NCI-H510A treated with DMSO at 0.1 percent for 48 hours (cell line): ENCODE measurements at regions not wholly inside any gene's neighbourhood (a gene's known extent, or its start where the extent isn't known, plus 50 kb on each side); places are given as distances from the start of the nearest gene placed in this dataset.
A peak's percentile ranks its signal among the peaks of the same experiment; 100 is the strongest.

ENCODE experiments used
- DNase-seq: peaks from one replicate; lab custom pipeline; 2025; lab: John Stamatoyannopoulos, UW

DNA sequence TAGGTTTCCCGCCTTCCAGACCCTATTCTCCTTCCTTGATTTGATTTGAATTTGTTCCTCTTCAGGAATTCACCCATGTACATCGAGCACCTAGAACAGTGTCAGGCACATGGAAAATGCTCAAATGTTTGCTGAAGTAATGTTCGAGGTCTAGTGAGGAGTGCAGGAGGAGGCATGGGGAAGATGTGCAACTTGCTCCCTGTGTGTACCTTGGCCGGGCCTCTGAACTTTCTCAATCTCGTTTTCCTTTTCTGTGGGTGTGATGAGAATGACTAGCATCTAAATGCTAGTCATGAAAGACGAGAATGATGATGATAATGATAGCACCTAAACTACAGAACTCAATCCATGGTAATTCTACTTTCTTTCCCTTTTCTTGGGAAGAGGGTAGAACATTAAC is 279.1 kb upstream of the PLET1 start:
- no peak for DNase-seq

DNA sequence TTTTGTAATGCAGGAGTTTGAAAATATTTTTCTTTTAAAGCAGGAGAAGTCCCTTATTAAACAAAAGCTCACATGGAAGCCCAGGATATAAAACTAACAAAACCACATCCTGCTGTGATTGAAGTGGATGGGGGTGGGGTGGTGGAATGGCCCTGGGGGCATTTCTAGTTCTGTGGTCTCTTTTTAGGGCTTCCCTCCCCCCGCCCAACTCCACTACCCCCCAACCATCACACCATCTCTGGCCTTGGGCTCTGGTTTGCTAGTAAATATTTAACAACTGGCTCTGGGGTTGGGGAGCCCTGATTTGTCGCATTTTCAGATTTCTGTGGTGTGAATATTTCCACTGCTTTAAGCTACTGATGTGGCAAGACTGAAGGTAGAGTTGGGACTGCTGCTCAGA is 279.6 kb upstream of the PLET1 start:
- DNase-seq: no peak

DNA sequence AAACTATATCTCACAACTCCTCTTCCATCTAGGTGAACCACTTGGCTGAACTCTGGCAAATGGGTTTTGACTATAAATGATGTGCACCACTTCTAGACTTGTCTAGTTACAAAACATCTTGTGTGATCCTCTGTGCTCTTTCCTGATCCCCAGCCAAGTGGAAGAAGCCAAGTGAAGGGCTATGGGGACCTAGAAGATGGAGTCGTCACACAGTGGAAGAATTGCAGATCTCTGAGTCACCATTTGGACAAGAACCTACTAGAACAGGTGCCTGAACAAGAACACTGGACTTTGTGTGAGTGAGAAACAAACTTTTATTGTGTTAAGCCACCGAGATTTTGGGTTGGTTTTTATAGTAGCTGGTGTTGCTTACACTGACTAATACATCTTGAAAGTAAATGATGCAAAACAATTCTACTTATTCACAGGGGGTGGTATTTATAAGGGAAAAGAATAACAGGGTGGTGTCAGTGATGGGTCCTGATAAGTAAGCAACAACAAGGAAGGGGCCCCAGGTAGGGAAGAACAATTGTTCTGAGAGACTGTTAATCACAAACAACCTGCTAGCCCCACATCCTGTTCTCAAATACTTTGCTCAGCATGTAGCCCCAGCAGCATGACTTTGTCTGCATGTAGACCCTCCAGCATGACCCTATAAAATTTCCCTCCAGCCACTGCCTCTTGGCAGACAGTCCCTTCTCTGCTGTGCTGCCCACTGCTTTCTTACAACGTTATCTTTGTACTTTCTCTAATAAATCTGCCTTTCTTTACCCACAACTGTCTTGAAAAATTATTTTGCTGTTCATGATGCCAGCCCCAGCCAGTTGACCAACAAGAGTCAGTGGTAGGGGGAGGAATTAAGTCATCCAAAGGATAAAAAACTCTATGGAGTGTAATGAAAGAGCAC is 280.7 kb upstream of the PLET1 start:
- no peak for DNase-seq

GRCh38 chr11:112542479-112542878 is 281.8 kb upstream of the PLET1 start:
- DNase-seq: no peak

GRCh38 chr11:112543390-112543789 is 282.7 kb upstream of the PLET1 start:
- DNase-seq: no peak

DNA sequence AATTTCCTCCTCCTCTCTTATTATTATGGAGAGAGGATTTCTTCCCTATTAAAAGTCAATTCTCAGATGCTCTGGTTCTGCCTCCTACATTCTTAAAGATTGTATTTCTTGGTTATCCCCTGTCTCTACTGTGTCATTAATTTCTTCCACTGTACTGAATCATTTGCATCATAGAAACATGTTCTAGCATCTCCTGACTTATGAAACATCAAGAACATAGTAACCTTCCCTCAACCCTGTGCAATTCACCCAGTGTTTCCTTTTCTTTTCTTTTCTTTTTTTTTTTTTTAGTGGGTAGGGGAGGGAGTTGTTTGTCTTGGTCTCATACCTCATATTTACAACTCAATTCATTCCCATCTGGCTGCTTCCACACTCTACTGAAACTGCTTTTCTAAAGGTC is 288.0 kb upstream of the PLET1 start:
- DNase-seq: no peak

DNA sequence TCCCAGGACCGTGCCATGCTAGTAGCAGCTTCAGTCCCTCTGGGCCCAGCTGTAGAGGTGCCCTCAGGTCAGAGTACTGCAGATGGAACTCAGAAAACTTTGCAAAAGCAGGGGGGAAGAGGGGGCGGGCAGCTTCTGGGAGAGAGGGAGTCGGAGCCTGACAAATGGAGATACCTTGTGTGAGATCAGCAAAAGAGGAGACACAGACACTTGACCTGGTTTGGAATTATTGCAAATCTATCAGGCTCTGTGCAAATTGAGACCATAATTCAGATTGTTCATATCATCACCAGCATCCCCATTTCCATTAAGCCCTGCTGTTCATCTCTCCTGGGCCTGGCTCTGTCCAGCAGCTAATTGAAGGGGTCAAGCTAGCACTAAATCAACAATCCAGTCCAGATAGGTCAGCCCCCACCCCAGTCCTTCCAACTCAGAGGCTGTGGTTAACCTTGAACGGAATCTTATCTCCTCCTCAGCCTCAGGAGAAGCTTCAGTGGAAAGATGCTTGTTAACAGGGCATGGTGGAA is 292.6 kb upstream of the PLET1 start:
- no peak for DNase-seq

- no peak for DNase-seq
Measured at GRCh38 chr11:112554586-112554985, 293.9 kb upstream of the PLET1 start.

GRCh38 chr11:112555491-112556364 is 295.1 kb upstream of the PLET1 start:
- peak; percentile 25 for DNase-seq

- DNase-seq: no peak
Measured at GRCh38 chr11:112558691-112559090, 298.0 kb upstream of the PLET1 start.

DNA sequence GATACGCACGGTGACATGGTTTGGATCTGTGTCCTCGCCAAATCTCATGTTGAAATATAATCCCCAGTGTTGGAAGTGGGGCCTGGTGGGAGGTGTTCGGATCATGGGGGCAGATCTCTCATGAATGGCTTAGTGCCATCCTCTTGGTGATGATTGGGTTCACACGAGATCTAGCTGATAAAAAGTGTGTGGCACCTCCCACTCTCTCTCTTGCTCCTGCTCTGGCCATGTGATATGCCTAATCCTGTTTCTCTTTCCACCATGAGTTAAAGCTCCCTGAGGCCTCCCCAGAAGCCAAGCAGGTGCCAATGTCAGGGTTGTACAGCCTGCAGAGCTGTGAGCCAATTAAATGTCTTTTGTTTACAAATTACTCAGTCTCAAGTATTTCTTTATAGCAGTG is 303.1 kb upstream of the PLET1 start:
- DNase-seq: no peak

- DNase-seq: peak; percentile 7
Measured at GRCh38 chr11:112564228-112564955, 303.7 kb upstream of the PLET1 start.

DNA sequence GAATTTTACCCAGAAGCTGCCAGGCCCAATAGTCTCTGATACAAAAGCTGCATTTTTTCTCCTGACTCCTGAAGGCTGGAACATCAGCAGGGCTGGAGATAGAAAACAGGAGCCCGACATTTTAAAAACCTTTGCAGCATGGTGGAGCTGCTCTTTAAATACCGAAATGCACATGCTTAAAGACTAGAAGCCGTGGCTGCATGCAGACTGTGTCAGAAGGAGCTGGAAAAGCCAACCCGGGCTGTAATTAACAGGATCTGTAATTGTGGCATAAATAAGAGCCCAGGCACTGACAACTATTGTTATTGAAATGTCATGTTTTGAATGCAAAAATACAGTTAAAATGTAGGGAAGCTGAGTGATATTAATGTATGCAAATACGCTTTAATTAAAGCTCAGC is 304.9 kb upstream of the PLET1 start:
- DNase-seq: no peak

- DNase-seq: no peak
Measured at GRCh38 chr11:112566124-112566523, 305.5 kb upstream of the PLET1 start.

- no peak for DNase-seq
Measured at GRCh38 chr11:112570333-112570732, 309.7 kb upstream of the PLET1 start.

DNA sequence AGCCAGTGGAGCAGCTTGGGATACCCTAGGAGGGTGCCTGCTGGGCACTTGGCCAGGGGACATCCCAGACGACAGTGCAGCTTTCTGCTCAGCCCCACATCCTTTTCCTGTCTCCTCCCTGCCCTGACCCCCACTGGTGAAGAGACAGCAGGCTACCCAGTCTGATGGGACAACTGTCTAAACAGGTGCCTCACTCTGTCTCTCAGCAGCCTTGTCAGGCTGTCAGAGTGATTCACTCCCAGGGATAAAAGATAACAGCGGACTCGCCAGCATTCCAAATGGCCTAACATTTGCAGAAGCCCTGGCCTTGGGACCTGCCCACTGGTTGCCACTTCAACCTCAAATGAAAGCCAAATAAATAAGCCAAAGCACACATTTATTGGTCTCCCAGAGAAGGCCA is 318.6 kb upstream of the PLET1 start:
- DNase-seq: no peak

DNA sequence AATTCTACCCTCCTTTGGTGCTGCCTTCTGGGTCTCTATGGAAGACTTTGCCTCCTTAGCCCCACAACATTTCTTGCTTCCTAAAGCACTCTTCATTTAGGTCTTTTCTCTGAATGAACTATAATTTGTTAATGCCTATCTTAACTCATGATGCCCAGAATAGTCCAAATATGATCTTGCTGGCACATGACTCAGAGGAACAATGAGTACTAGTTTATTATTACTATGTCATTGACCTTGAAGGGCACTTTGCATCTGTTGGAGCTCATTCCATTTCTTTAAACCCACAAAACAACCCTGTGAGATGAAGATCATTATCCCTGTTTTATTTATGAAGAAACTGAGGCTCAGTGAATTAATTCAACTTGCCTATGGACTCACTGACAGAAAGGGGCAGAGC is 320.2 kb upstream of the PLET1 start:
- no peak for DNase-seq

DNA sequence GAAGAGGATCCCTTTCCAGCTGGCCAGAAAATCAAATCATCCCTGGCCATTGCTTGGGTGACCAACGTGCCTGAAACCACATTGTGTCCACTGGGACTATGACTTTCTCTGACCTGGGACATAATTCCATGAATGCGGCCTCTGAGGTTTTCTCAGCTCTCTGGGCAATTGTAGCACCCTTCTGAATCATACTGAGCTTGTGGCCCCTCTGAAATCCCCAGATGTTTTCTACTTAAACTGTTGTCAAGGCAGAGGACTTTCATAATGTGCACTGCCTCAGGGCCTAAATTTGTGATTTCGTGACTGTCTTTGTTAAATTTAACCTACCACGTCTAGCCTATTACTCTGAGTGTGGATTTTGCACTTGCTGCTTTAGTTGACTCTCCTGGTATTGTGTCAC is 321.1 kb upstream of the PLET1 start:
- DNase-seq: no peak

DNA sequence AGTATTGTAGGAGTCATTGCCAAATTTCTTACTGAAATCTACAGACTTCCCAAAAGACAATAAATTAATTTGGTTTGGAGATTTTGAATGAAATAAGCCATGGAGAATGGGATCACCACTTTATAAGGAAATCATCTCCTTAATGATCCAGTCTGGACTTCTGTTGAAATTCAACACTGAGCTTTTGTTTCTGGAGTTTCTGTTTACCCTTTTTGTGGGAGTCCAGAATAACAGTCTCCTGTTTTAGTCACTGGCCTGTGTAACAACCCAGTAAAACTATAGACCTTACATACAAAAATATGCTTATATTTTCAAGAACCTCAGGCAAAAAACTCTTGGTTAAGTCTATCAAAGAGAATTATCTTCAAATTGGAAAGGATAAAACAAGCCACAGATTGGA is 321.7 kb upstream of the PLET1 start:
- no peak for DNase-seq

DNA sequence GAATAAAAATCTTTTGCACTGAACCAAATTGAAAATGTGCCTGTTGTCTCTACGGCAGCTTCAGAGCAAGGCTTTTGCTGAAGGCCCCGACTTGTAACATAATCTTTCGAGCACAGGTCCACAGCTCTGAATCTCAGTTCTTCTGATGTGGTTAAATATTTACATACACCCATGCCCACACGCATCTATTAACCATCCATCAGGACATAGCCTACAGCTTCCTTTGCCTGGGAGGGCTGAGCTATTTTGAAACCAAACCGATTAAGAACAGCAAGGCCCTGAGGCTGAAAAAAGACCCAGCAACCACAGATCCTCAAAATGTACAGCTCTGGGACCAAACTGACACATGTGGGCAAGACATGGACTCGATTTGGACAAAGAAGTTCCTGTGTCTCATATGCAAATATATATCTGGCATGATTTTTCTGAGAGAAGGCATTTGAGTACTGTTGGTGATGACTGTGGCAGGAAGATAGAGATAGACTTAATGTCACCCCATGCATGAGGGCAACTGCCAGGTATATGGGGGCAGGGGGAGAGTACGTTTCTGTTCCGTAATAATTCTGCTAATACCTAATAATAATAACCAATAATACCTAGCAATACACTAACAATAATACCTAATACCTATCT is 322.7 kb upstream of the PLET1 start:
- no peak for DNase-seq

- no peak for DNase-seq
Measured at GRCh38 chr11:112584672-112585071, 324.0 kb upstream of the PLET1 start.

- DNase-seq: no peak
Measured at GRCh38 chr11:112587664-112588063, 327.0 kb upstream of the PLET1 start.
